GM12878 (cell line): ENCODE measurements at regions not wholly inside any gene's neighbourhood (a gene's known extent, or its start where the extent isn't known, plus 50 kb on each side); places are given as distances from the start of the nearest gene placed in this dataset.
A peak's percentile ranks its signal among the peaks of the same experiment; 100 is the strongest.

ENCODE experiments used
- ATAC-seq: fragments of 200-7000 bp; cut with Tn5 transposase; 3 replicates; pipeline ENCODE4 v1.9.1; 2020; ENCODE audit warnings: mild to moderate bottlenecking, moderate library complexity
- BruUV-seq: library from RNA; stranded (reverse); fragments of 400-500 nt; replicated peaks from 2 replicates; lab custom pipeline; 2021; lab: Mats Ljungman, UMichigan
- CTCF ChIA-PET: fragments of 300-600 bp; sonication (Branson Sonifier 250); formaldehyde crosslinking; extraction: SDS; loops from one replicate; lab custom pipeline; 2021; ENCODE audit warnings: inconsistent platforms; lab: Yijun Ruan, JAX
- POLR2A ChIA-PET: fragments of 350-600 bp; formaldehyde crosslinking; extraction: SDS; loops from one replicate; lab custom pipeline; 2021; ENCODE audit warnings: inconsistent platforms; lab: Charles Lee
- RAD21 ChIA-PET: fragments of 300-600 bp; sonication (Branson Sonifier 250); formaldehyde crosslinking; loops from one replicate; lab custom pipeline; 2023; ENCODE audit warnings: antibody characterized with exemption; ENCODE audit not compliant: unreplicated experiment; lab: Charles Lee
- SMC1A ChIA-PET: fragments of 300-600 bp; sonication (Branson Sonifier 250); formaldehyde crosslinking; loops from one replicate; lab custom pipeline; 2023; ENCODE audit not compliant: unreplicated experiment, uncharacterized antibody; lab: Charles Lee
- DNase-seq: peaks from one replicate; pipeline ENCODE4 v3.0.0-alpha.2; 2011; ENCODE audit warnings: low read depth, low spot score
- FAIRE-seq: peaks from 3 replicates; lab custom pipeline; 2011; peaks lifted over from hg19 to GRCh38; lab: Jason Lieb, UNC
- H2AFZ ChIP-seq: 2 replicates; pipeline ENCODE4 v1.6.0; 2011; ENCODE audit warnings: low read depth, low read length, control low read depth; ENCODE audit not compliant: control insufficient read depth
- H3K27ac ChIP-seq: 2 replicates; pipeline ENCODE4 v1.5.1; 2011; ENCODE audit warnings: control low read depth; ENCODE audit not compliant: control insufficient read depth, insufficient read depth
- H3K27me3 ChIP-seq, 2 experiments: replicated peaks in 1 of 2; 2 replicates each; pipeline versions ENCODE4 v1.6.0 to v1.6.1; 2011; ENCODE audit warnings: low read length in 1 of 2; ENCODE audit not compliant: control insufficient read depth in 2 of 2, insufficient read depth in 2 of 2
- H3K36me3 ChIP-seq, 2 experiments: 2 replicates each; pipeline ENCODE4 v1.5.1; 2011; ENCODE audit warnings: low read length in 1 of 2; ENCODE audit not compliant: control insufficient read depth in 2 of 2, insufficient read depth in 2 of 2
- H3K4me1 ChIP-seq: 2 replicates; pipeline ENCODE4 v1.6.1; 2011; ENCODE audit warnings: mild to moderate bottlenecking, low read length, moderate library complexity, mixed read lengths; ENCODE audit not compliant: control insufficient read depth, insufficient read depth
- H3K4me2 ChIP-seq: 2 replicates; pipeline ENCODE4 v1.6.0; 2011; ENCODE audit warnings: control low read depth; ENCODE audit not compliant: control insufficient read depth, insufficient read depth
- H3K4me3 ChIP-seq: fragments of 200-600 bp; sonication (generic); 2 replicates; pipeline ENCODE4 v1.5.1; 2016
- H3K79me2 ChIP-seq: 2 replicates; pipeline ENCODE4 v1.6.0; 2011; ENCODE audit warnings: low read length; ENCODE audit not compliant: control insufficient read depth, insufficient read depth
- H3K9ac ChIP-seq: 2 replicates; pipeline ENCODE4 v1.8.0; 2011; ENCODE audit warnings: low read length, control low read depth, mixed read lengths; ENCODE audit not compliant: control insufficient read depth, insufficient read depth
- H3K9me3 ChIP-seq: replicated peaks from 3 replicates; pipeline ENCODE4 v1.5.1; 2011; ENCODE audit warnings: mild to moderate bottlenecking, low read length; ENCODE audit not compliant: control insufficient read depth, insufficient read depth
- H4K20me1 ChIP-seq: 2 replicates; pipeline ENCODE4 v1.6.0; 2011; ENCODE audit not compliant: control insufficient read depth, insufficient read depth
- ELK1 ChIP-seq: IDR thresholded peaks from 2 replicates; pipeline ENCODE4 v1.6.1; 2012; ENCODE audit warnings: low read depth, low read length, improper control_type of control experiment
- JUNB ChIP-seq: IDR thresholded peaks from 2 replicates; pipeline ENCODE4 v1.6.1; 2016; ENCODE audit warnings: antibody characterized with exemption, mild to moderate bottlenecking
- YY1 ChIP-seq: IDR thresholded peaks from 2 replicates; pipeline ENCODE4 v1.6.1; 2011; ENCODE audit warnings: low read depth, mild to moderate bottlenecking, low read length
- WGBS: methylation state at CpG from one replicate; pipeline ENCODE4 v1.1.6; 2016; ENCODE audit warnings: low lambda C conversion rate; ENCODE audit not compliant: insufficient replicate concordance, insufficient coverage; ENCODE audit errors: missing lambda C conversion rate; 5-methylcytosine and 5-hydroxymethylcytosine counted together
- in situ Hi-C: fragments of 300-500 bp; cut with MboI; formaldehyde crosslinking; loops from 9 replicates; pipeline ENCODE4 v1.14.3; 2018; ENCODE audit warnings: mixed read lengths
- intact Hi-C: fragments of 100-400 bp; cut with micrococcal nuclease; formaldehyde crosslinking; loops from one replicate; pipeline ENCODE4 v1.14.2; 2022; ENCODE audit not compliant: unreplicated experiment

GRCh38 chr2:216571909-216572513, 61.2 kb upstream of the IGFBP2 start:
- no TSS peak for BruUV-seq
- no peak for FAIRE-seq

More at GRCh38 chr2:216571909-216572513, 61.2 kb upstream of the IGFBP2 start:
- ATAC-seq: no peak
- TF ChIP-seq ELK1 (no peak), YY1 (0 out of 2 replicates have a peak, but pooled peaks have one; percentile 15), JUNB (peak; percentile 33; the same call in 1 of the 2 replicates)
- TF ChIP-seq, all 136 proteins: peak for 2
- Histone ChIP-seq H3K4me1 (no peaks in the 10 kb centered on the region), H3K79me2 (no peaks in the 10 kb centered on the region), H2AFZ (no peak overlapping the region), H3K27me3 (no peaks in the 10 kb centered on the region; a peak in 1 of 4 replicates), H3K4me3 (no peak overlapping the region), H3K36me3 (no peaks in the 10 kb centered on the region), H3K9ac (no peak overlapping the region), H3K9me3 (no peaks in the 10 kb centered on the region; the same call in 2 of the 3 replicates), H3K4me2 (no peak overlapping the region), H3K27ac (no peak overlapping the region), H4K20me1 (no peaks in the 10 kb centered on the region)
- 0% methylated on average over 4 of the region's 4 CpGs for WGBS
- ChIA-PET SMC1A (no interaction called here), CTCF (no interaction called here), RAD21 (no interaction called here), POLR2A (no interaction called here)
- DNase-seq: no peak
- in situ Hi-C loops: no loop called here
- intact Hi-C loops: no loop called here
